Stimulated activated CD4-positive, alpha-beta T cell treated with anti-CD3 and anti-CD28 coated beads, Interleukin-15, amount 100 ng/mL, for 48 hours (primary cell): ENCODE measurements at regions not wholly inside any gene's neighbourhood (a gene's known extent, or its start where the extent isn't known, plus 50 kb on each side); places are given as distances from the start of the nearest gene placed in this dataset.
"Not testable (repeated sequence)": the region's sequence is repeated elsewhere in the genome, so short reads cannot be mapped to it uniquely, and the experiment has no call there.

Source experiments
- DNase-seq, 2 donors: peaks; one replicate each; pipeline ENCODE4 v3.0.0-alpha.2; 2020; ENCODE audit warnings: low read depth in 2 of 2

DNA sequence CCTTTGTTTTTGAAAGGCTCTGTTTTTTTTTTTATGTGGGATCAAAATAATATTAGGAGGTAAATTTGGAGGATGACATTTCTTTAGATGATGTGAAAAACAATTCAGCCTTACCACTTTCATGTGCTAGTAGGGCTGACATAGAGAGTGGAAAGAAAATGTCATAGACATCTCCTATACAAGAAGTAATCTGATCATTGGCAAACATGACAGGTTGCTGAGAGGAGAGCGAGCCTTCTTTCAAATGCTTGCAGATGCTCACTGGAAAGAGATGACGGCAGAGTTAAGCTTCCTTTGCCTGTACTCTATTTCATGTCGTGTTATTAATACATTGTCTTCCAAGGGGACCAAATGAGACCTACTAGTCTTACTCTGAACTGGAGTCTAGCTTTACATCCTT, 160.1 kb upstream of the DAP start:
- no peak for DNase-seq

DNA sequence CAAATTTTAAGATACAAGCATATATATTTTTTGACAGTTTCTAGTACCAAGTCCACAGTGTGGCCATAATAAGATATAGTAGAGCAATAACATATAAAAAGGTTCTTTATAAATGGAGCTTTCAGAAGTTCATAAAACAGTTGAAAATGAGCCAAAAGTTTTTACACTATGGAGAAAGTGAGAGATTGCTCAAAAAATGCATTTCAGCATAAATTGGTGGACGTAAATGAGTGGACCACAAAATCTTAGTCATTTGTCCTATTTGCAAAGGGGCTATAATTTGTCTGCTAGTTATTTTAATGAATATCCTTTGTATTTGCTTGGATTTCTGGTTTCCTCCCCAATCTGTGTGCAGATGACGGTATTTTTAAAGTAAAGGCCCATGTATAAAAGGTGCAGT, 159.4 kb upstream of the DAP start:
- DNase-seq = no peak

DNA sequence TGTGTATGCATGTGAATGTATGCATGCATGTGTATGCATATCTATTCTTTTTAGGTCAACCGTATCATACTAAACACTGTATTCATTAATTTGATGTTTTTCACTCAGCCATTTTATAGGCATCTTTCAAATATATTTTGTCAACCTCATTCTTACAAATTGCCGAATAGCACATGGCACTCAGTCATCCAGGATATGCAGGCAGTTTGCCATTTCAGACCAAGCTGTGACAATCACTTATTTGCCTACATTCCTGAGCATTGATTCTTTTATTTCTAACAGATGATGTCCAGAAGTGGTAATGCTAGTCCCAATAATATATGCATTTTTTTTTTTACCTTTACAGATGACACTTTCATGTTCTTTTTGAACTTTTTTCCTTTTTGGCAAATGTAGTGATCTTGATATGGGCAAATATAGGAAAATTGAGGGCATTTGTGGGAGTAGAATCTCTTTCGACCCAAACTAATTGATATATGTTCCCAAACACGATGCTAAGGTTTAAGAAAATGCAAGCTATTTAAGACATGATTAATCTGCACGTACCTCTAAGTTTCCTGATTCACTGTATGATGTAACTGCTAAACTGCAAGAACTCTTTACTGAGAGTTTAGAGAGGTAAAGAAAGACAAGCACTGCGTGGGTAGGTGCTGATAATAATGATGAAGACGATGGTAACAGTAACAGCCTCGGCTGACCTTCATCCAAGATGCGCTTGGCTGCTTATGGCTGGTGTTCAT, 153.9 kb upstream of the DAP start:
- no peak for DNase-seq

DNA sequence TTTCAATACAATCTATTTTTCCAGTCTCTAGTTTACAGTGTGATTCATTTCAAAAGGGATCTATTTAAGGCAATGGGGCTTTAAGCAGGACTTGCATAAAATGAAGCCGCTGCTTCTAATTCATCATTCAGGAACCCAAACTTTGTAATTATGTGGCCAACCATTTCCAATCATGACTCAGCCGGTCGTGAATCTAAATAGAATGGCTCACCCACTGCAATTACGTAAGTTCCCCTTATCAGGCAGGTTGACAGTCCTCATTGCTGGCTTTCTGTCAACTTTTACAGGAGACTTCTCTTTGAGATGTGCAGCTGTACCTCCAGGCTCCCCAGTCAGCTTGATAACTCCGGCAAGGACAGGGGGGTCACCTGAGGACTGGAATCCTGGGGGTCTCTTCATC, 152.8 kb upstream of the DAP start:
- DNase-seq = no peak

DNA sequence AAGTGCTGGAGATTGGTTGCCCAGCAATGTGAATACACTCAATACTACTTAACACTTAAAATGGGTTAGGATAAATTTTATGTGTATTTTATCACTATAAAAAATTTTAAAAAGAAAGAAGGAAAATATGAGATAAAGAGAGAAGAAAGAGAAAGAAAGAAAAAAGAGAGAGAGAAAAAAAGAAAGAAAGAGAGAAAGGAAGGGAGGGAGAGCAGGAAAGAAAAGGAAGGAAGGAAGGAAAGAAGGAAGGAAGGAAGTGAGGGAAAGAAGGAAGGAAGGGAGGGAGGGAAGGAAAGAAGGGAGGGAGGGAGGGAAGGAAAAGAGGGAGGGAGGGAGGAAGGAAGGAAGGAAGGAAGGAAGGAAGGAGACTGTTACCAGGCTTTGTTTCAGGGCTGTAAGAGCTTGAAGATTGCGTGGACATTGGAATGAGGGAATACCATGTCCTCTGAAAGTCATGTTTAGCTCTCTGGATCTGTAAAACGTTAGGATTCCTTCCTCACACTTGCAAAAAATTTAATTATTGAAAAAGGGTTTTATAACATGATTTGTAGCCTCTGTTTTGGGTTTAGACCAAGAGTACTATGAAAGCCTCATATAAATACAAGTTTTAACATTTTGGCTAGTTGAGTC, 152.3 kb upstream of the DAP start:
- DNase-seq = no peak

DNA sequence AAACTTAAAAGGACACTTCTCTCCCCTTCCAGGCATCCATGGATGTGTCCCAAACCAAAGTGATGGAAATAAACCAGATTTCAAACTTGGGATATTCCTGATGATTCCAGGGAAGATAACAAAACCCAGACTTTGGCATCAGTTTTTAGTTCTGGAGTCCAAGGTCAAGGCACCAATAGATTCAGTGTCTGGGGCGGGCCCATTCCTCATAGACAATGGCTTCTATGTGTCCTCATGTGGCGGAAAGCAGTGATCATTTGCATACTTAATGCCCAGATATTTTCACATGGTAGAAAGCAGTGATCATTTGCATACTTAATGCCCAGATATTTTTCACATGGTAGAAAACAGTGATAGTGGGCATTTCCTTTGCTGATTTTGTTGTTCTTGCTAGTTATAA, 151.4 kb upstream of the DAP start:
- no peak for DNase-seq

DNA sequence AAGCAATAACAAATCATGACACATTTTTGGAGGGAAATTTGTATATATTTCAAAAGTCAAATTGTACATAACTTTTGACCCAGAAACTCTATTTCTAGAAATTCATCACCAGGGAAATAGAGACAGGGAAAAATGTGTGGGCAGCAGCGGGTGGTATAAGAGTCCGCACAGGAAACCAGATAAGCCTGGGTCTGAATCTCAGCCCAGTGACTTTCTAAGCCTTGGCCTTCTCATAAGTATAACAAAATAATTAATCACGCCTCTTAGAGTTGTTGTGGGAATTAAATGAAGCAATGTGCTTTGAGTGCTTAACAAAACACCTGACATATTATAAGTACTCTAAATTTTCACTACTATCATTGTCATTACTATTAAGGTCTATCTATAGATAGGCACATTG, 149.2 kb upstream of the DAP start:
- DNase-seq = no peak

DNA sequence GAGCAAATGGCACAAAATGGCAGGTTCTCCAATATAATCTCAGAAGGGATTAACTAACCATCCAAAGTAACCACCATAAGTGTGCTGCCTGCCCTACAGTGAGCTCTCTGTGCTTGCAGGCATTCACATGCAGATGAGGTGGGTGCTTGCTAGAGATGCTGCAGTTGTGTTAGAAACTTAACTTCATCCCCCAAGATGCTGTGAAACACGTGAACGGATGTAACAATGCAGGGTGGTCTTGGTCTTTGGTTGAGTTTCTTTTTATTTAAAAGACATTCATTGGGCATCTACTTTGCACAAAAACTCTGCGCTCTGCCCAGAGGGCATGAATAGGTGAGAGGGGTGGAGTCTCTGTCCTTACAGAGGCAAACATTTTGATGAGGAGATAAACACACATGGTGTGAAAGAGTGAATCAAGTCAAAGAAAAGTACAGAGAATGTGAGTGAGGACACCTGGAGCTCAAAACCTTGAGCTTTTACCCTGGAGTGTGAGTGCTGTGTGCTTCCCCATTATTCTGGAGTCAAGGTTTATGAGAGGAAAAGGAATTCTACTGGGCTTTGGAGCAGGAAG, 143.9 kb upstream of the DAP start:
- DNase-seq = no peak

DNA sequence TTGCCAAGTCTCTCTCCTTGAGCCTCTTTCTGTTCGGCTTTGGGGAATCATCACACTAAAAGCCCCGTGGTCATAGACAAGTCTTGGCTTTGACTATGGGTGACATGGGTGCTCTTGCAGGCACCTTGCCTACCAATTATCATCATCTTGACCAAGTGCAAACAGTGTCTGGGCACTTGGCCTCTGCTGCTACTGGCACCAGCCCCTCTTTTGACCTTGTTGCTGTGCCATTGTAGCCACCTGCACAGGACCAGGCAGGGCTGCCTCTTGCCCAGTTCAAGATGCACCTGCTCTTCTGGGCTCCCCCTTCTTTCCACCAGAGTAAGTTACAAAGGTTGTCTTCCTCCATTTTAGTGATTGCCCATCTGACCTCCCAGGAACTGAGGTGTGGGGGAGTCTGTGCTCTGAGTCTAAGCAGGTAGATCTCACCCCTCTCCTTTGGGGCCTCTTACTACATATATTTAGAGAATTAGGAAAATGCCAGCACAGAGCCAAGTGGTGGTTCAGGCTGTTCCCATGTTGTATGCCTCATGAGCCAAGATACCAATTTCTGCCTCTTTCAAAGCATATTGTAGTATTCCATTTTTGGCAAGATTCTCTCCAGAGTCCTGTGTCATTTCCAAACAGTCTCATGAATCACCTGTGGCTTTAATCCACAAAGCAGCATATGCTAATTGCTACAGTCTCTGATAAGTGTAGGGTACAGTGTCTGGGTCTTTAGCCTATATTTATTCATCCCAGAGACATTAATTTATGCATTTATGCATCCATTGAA, 142.9 kb upstream of the DAP start:
- DNase-seq = no peak

DNA sequence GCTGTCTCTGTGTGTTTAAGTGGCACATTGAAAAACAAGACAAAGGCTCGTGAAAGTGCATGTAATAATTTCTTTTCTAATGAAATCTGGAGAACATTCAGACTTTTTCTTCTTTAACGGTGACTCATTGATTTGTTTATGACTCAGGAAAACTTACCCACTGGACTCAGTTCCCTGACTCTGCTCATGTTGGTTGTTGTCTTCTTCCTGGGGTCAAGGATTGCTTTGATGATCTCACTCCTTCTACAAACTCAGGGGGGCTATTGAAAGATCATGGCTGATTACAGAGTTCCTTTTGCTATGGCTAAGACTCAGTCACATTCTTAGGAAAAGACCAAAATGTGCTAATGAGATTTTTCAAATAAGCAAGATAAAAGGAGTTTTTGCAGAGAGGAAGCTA, 141.1 kb upstream of the DAP start:
- DNase-seq = no peak

DNA sequence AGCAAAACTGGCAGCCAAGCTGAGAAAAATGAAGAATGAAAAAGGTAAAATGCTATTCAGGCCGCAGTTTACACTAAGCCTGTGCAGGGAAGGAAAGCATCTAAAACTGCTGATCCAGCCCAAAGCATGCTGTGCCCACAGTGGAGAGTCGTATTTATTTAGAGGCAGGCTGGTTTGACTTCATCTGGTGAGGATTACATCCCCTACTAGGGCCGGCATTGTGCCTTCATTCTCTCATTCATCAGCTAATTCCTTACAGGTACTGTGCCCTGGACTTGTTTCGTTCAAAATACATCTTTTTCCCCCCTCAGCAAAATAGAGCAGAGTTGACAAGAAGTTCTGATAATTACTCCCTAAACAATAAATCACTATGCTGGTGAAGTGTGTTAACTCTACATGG, 137.5 kb upstream of the DAP start:
- DNase-seq = no peak

DNA sequence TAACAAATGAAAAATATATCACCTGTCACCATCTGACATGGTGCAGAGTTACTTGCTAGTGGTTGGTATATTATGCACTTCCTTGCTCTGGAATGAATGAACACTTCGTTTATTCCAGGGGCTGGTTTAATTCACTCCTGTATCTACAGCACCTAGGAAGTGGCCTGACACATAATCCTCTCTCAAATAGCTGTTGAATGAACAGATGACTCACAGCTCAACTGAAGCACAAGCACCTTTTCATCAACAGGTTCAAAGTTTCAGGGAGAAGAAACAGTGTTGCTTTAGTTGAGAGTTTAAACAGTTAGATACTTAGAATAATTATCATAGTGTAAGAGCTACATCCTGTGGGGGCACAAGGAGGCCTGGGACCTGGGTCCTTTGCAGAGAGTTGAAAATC, 135.0 kb upstream of the DAP start:
- DNase-seq = no peak

DNA sequence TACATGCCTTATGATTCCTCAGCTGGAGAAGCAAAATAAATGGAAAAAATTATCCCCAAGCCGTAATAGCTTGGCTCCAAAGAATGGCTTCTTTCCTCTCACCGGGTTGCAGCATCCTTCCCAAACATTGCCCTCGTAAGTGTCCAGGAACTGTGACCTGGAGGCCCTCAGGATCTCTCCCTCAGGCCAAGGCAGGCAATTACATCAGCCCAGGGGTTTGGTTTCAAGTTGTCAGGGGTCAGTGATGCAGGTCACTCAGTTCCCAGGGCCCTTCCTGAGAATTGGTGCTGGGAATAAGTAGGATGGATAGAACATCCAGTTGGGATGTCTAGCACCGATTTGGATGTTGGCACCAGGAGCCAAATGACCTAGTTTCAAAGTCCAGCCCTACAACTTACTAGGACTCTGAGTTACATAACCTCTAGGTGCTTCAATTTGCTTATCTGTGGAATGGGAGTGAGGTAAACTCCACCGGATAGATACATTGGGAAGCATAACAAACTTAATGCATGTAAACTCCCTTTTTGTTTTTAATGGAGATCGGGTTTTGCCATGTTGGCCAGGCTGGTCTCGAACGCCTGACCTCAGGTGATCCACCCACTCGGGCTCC, 133.5 kb upstream of the DAP start:
- DNase-seq = no peak

DNA sequence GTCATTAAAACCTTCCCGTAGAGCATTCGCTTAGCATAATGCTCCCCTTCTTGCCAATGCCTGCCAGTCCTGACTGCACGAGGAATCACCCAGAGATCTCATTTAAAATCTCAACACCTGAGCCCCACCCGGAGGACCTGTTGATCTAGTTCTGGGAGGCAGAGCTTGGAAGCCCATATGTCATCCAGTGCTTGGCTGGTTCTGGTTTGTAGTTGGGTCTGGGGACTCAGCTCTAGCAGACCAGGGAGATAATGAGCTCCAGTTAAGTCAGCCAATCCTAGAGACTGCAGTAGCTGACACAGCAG, 131.8 kb upstream of the DAP start:
- no peak for DNase-seq

DNA sequence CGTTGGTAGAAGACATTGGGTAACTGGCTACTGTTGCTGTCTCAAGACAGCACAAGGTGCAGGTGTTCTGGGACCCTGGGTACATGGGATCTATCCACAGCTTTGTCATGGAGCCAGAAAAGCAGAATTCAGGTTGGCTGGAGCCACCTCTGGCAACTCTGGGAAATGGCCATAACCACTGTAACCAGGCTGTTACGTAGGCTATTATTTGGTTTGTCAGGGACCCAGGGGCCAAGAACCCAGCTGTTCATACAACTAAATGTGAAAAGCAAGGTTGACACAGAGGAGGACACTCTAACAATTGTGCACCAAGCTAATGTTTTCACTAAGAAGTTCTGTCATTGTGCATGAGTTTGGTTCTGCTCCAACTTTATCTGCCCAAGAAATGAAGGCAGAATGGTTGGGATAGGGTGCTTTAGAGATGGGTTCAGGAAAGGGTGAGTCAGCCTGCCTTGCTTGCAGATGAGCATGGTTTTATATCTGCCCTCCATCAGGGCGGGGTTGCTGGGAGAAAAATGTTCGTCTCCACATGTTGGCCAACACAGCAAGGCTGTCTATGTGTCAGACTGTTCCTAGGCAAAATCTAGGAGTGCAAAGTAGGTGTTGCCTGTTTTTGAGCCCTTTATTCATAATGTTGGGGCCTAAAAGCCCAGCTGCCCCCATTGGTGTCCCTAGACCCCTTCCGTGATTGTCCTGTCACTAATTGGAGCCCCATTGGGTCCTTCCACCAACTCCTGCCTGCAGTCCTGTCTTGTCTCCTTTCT, 131.3 kb upstream of the DAP start:
- no peak for DNase-seq

DNA sequence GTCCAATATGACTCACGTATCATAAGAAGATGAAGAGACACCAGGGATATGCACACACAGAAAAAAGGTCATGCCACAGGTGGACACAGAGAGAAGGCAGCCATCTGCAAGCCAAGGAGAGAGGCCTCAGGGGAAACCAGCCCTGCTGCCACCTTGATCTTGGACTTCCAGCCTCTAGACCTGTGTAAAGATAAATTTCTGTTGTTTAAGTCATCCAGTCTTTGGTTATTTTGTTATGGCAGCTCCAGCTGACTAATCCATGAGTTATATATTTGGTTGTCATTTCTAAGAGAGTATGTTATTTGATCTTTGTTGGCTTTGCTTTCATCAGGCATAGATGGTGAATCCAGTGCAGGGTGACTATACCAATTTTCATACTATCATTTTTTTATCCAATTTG, 130.2 kb upstream of the DAP start:
- no peak for DNase-seq

DNA sequence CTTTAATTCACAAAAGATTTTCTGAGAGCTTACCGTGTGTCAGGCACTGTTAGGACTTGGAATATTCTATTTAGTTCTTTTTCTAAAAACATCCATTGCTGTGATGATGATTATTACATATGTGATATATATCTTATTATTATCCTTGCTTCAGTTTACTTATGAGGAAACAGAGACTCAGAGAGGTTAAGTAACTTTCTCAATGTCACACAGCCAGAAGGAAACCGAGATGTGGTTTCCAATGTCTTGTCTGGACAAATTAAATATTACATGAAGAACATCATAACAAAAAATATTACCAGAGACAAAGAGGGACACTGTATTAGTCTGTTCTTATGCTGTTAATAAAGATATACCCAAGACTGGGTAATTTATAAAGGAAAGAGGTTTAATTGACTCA, 125.5 kb upstream of the DAP start:
- no peak for DNase-seq

DNA sequence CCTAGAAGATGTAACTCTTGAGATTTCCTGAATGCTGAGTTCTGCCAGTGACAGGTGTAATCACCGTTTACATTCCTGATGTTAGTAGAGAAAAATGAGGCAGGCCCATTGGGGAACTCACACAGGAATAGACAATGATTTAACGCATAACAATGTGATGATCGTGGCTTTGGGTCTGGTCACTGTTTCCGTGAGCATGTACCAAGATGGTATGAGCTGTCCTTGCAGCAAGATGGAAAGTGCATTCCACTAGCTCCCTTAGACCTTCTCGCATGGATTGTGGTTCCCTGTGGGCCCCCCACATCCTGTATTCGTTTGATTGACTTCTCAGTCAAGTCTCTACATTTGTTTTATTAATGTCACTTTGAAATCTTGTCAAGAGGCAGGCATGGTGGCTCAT, 124.0 kb upstream of the DAP start:
- DNase-seq = no peak

DNA sequence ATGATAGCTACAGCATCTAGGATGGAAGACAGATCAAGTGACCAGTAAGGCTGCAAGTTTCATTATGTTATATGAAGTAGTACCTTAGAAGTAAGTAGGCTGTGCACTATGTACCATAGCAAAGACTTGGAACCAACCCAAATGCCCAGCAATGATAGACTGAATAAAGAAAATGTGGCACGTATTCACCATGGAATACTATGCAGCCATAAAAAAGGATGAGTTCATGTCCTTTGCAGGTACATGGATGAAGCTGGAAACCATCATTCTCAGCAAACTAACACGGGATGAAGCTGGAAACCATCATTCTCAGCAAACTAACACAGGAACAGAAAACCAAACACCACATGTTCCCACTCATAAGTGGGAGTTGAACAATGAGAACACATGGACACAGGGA, 122.9 kb upstream of the DAP start:
- not testable (repeated sequence) for DNase-seq

DNA sequence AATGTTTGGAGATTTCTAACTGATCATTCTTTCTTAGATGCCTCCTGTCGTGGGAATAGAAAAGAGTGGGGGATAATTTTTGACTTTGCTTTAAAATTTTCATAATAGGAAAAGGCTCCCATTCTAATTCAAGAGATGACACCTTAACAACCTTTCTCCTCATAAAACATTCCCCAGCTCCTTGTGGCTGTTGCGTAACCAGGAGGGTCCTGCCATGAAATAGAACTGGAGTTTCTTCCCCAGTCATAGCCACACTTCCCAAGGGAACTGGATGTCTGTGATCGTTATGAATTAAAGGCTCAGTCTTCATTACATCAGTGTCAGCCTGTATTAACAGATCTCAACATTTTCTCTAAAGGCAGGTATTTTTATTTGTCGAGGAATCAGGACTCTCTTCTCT, 119.9 kb upstream of the DAP start:
- DNase-seq = no peak

DNA sequence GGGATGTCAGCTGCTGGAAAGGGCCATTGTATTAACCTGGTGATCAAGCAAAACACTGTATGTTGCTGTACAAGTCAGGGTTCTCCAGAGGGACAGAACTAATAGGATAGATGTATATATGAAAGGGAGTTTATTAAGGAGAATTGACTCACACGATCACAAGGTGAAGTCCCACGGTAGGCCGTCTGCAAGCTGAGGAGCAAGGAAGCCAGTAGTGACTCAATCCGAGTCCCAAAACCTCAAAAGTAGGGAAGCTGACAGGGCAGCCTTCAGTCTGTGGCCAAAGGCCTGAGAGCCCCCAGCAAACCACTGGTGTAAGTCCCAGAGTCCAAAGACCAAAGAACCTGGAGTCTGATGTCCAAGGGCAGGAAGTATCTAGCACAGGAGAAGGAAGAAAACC, 116.0 kb upstream of the DAP start:
- DNase-seq = not testable (repeated sequence)
